Psoas muscle (tissue), 7 donors: ENCODE measurements at regions not wholly inside any gene's neighbourhood (a gene's known extent, or its start where the extent isn't known, plus 50 kb on each side); places are given as distances from the start of the nearest gene placed in this dataset.
"Not testable (repeated sequence)": the region's sequence is repeated elsewhere in the genome, so short reads cannot be mapped to it uniquely, and the experiment has no call there.

Experiments used
- ATAC-seq, 4 donors: fragments of 200-7000 bp; cut with Tn5 transposase; one replicate each; pipeline ENCODE4 v1.9.1; 2020; ENCODE audit warnings: moderate library complexity in 3 of 4, mild to moderate bottlenecking in 2 of 4
- DNase-seq, 2 donors: peaks; one replicate each; pipeline ENCODE4 v3.0.0-alpha.2; 2020
- H3K27ac ChIP-seq: fragments of 200-600 bp; one replicate; pipeline ENCODE4 v1.8.0; 2022
- H3K27me3 ChIP-seq, 3 donors: fragments of 200-600 bp in 1 of 3; one replicate each; pipeline versions ENCODE4 v1.6.1 to v1.8.0; 2013 to 2022; ENCODE audit warnings: low read length in 2 of 3, mild to moderate bottlenecking in 2 of 3, moderate library complexity in 1 of 3; ENCODE audit not compliant: insufficient read depth in 3 of 3
- H3K36me3 ChIP-seq, 2 donors: fragments of 200-600 bp in 1 of 2; one replicate each; pipeline versions ENCODE4 v1.6.1 to v1.8.0; 2013 to 2022; ENCODE audit warnings: low read depth in 1 of 2, mild to moderate bottlenecking in 1 of 2, moderate library complexity in 1 of 2; ENCODE audit not compliant: insufficient read depth in 1 of 2
- H3K4me1 ChIP-seq: fragments of 200-600 bp; one replicate; pipeline ENCODE4 v1.8.0; 2022
- H3K4me3 ChIP-seq: fragments of 200-600 bp; one replicate; pipeline ENCODE4 v1.8.0; 2022; ENCODE audit warnings: mild to moderate bottlenecking
- H3K9me3 ChIP-seq: fragments of 200-600 bp; one replicate; pipeline ENCODE4 v1.8.0; 2022
- WGBS, 3 donors: extraction: QIAGEN DNeasy Blood & Tissue Kit; methylation state at CpG; one replicate each; pipeline versions ENCODE4 v1.1.6 to v1.1.7; 2013; 5-methylcytosine and 5-hydroxymethylcytosine counted together
- intact Hi-C, 2 donors: fragments of 100-400 bp; cut with DNase I; formaldehyde crosslinking; loops; one replicate each; pipeline versions ENCODE4 v1.11.0 to v1.14.2; 2022
- TF ChIP-seq, protein P1 (sequence below): fragments of 200-600 bp; IDR thresholded peaks from one replicate; pipeline ENCODE4 v1.8.0; 2022; ENCODE audit warnings: antibody characterized with exemption
- donor health status: healthy with polysubstance abuse.
- donor health status: DM: no; HTN: no; CAD: no; lungs with moderate emphysema.
- donor health status: Bipolar disorder and iron deficiency.
- donor health status: healthy.
- donor health status: DM: yes; HTN: yes; CAD: no.
- donor health status: DM: no; HTN: no; CAD: no.
- donor health status: DM: yes; HTN: yes; CAD: no.

DNA sequence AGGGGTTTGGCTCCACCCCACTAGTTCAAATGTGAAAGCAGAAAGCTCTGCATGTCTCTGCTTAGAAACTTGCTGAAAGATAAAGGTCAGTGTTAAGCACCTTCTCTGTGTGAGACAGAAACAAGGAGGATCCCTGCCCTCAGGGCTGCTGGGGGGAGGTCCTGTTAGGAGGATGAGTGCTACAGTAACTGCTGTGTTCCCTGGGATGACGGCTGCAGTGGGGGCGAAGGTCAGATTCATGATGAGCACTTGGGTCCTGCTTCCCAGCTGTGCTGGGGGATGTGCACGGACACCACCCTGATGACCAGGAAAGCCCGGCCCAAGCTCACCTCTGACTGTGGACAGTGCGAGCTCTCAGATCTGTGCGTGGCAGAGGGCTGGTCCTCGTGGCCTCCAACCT, 252.6 kb downstream of the DLL1 start:
- H3K4me3 ChIP-seq: no peak overlapping the region
- intact Hi-C loops: no loop called here
- H3K27ac ChIP-seq: no peak overlapping the region
- H3K4me1 ChIP-seq: peaks cover 7% of the 10 kb centered on the region
- TF ChIP-seq, protein P1, sequence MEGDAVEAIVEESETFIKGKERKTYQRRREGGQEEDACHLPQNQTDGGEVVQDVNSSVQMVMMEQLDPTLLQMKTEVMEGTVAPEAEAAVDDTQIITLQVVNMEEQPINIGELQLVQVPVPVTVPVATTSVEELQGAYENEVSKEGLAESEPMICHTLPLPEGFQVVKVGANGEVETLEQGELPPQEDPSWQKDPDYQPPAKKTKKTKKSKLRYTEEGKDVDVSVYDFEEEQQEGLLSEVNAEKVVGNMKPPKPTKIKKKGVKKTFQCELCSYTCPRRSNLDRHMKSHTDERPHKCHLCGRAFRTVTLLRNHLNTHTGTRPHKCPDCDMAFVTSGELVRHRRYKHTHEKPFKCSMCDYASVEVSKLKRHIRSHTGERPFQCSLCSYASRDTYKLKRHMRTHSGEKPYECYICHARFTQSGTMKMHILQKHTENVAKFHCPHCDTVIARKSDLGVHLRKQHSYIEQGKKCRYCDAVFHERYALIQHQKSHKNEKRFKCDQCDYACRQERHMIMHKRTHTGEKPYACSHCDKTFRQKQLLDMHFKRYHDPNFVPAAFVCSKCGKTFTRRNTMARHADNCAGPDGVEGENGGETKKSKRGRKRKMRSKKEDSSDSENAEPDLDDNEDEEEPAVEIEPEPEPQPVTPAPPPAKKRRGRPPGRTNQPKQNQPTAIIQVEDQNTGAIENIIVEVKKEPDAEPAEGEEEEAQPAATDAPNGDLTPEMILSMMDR: no peak
- 72 to 90% (median 78%) methylated on average over 7 of the region's 7 CpGs for WGBS, 3 donors
- DNase-seq: no peak
- H3K36me3 ChIP-seq: no peaks in the 10 kb centered on the region
- no peaks in the 10 kb centered on the region for H3K9me3 ChIP-seq
- H3K27me3 ChIP-seq: no peaks in the 10 kb centered on the region
- no peak for ATAC-seq

DNA sequence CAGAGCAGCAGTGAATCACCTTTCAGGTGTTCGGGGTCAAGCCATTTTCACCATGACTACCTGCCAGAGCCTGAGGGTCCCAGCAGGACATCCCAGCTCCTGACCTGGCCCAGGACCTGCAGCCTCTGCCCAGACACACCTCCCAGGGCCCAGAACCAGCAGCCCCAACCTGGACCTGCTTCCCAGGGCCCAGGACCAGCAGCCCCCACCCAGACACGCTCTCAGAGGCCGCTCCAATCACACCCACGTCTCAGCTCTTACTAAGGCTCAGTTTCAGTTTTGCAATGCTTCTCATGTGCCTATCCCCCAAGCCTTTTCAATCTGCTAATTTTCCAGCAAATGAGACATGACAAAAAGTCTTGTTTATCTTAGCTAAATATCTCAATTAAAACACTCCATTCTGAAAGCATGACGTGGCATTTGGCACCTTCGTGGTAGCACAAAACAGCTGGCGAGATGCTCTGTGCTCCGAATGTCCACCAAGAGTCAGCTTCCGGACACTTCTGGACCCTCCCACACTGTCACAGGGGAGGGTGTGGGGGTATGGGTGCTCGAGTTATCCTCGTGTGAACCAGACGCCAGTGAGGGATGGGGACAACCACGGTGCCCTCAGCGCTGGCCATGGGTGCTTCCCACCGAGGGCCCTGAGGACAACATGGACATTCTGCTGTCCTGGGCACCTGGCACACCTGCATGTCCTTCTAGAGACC, 253.2 kb downstream of the DLL1 start:
- no peak for ATAC-seq
- H3K36me3 ChIP-seq: no peaks in the 10 kb centered on the region
- no peak overlapping the region for H3K27ac ChIP-seq
- no peaks in the 10 kb centered on the region for H3K27me3 ChIP-seq
- DNase-seq: no peak
- WGBS, 3 donors: 61 to 82% (median 61%) methylated on average over 15 of the region's 15 CpGs
- H3K4me1 ChIP-seq: peaks cover 6% of the 10 kb centered on the region
- intact Hi-C loops: no loop called here
- H3K4me3 ChIP-seq: no peak overlapping the region
- TF ChIP-seq, protein P1: no peak
- no peaks in the 10 kb centered on the region for H3K9me3 ChIP-seq

GRCh38 chr6:170036916-170037315, 254.0 kb downstream of the DLL1 start:
- H3K4me3 ChIP-seq: no peak overlapping the region
- WGBS, 3 donors: 77 to 86% (median 84%) methylated on average over 7 of the region's 7 CpGs
- DNase-seq: no peak
- intact Hi-C loops: no loop called here
- H3K4me1 ChIP-seq: no peaks in the 10 kb centered on the region
- H3K9me3 ChIP-seq: no peaks in the 10 kb centered on the region
- ATAC-seq: no peak
- H3K27ac ChIP-seq: no peak overlapping the region
- no peaks in the 10 kb centered on the region for H3K36me3 ChIP-seq
- no peaks in the 10 kb centered on the region for H3K27me3 ChIP-seq
- TF ChIP-seq, protein P1: no peak

GRCh38 chr6:170036367-170036766, 254.5 kb downstream of the DLL1 start:
- H3K9me3 ChIP-seq, intact Hi-C loops, H3K4me3 ChIP-seq, H3K36me3 ChIP-seq, ATAC-seq, DNase-seq, H3K27ac ChIP-seq, H3K4me1 ChIP-seq, H3K27me3 ChIP-seq: not testable (repeated sequence)
- WGBS, 3 donors: 45 to 71% (median 48%) methylated on average over 1 of the region's 1 CpG

- H3K36me3 ChIP-seq: no peaks in the 10 kb centered on the region
- no peaks in the 10 kb centered on the region for H3K4me1 ChIP-seq
- DNase-seq: no peak
- no peaks in the 10 kb centered on the region for H3K9me3 ChIP-seq
- no peak overlapping the region for H3K4me3 ChIP-seq
- no peak for ATAC-seq
- TF ChIP-seq, protein P1: no peak
- no peaks in the 10 kb centered on the region for H3K27me3 ChIP-seq
- intact Hi-C loops: no loop called here
- H3K27ac ChIP-seq: no peak overlapping the region
- 73 to 90% (median 88%) methylated on average over 4 of the region's 4 CpGs for WGBS, 3 donors
Observed at GRCh38 chr6:170035901-170036304, 255.0 kb downstream of the DLL1 start.
